ENCODE measurements at regions not wholly inside any gene's neighbourhood (a gene's known extent, or its start where the extent isn't known, plus 50 kb on each side); places are given as distances from the start of the nearest gene placed in this dataset.

- BruUV-seq (replicated peaks): no TSS peak
- Histone ChIP-seq H3K27me3 (replicated peaks in 1 of 2; ENCODE audit: control insufficient read depth in 2 of 2, insufficient read depth in 2 of 2, low read length in 1 of 2) (no peaks in the 10 kb centered on the region), H3K4me3 (no peak overlapping the region), H3K79me2 (ENCODE audit: control insufficient read depth, insufficient read depth, low read length) (no peaks in the 10 kb centered on the region), H3K36me3 (ENCODE audit: control insufficient read depth in 2 of 2, insufficient read depth in 2 of 2, low read length in 1 of 2) (no peaks in the 10 kb centered on the region), H3K9ac (ENCODE audit: control insufficient read depth, insufficient read depth, low read length) (no peak overlapping the region), H3K4me1 (ENCODE audit: control insufficient read depth, insufficient read depth, low read length) (no peaks in the 10 kb centered on the region), H2AFZ (ENCODE audit: control insufficient read depth, low read depth, low read length) (no peak overlapping the region), H4K20me1 (ENCODE audit: control insufficient read depth, insufficient read depth) (no peaks in the 10 kb centered on the region), H3K9me3 (replicated peaks; ENCODE audit: control insufficient read depth, insufficient read depth, low read length) (no peaks in the 10 kb centered on the region), H3K4me2 (ENCODE audit: control insufficient read depth, insufficient read depth) (no peak overlapping the region), H3K27ac (ENCODE audit: control insufficient read depth, insufficient read depth) (no peak overlapping the region)
- ChIA-PET CTCF (no interaction called here), SMC1A (ENCODE audit: uncharacterized antibody, unreplicated experiment) (interaction anchor here (0.6 kb wide), 1 partner anchor 101 kb away, joined by 3 read pairs; no protein-coding TSS in a partner anchor), POLR2A (no interaction called here), RAD21 (ENCODE audit: unreplicated experiment) (no interaction called here)
- ATAC-seq (no peak), DNase-seq (ENCODE audit: low read depth, low spot score) (no peak), FAIRE-seq (no peak)
- intact Hi-C loops (cut with micrococcal nuclease; ENCODE audit: unreplicated experiment): no loop called here
- WGBS (ENCODE audit: insufficient coverage, insufficient replicate concordance, low lambda C conversion rate, missing lambda C conversion rate): 0% methylated on average over 1 of the region's 1 CpG
- TF ChIP-seq CREB1 (IDR thresholded peaks at IDR 0.05; ENCODE audit: low read depth) (no peak), SIX5 (IDR thresholded peaks at IDR 0.05; ENCODE audit: low read depth, low read length, severe bottlenecking) (no peak), SMAD5 (IDR thresholded peaks at IDR 0.05; ENCODE audit: low read depth) (no peak), NRF1 (conservative IDR thresholded peaks at IDR 0.05; ENCODE audit: low read depth, low read length) (no peak), MYB (IDR thresholded peaks at IDR 0.05; ENCODE audit: borderline replicate concordance, low read depth, low read length) (no peak), ZBTB4 (CRISPR knock-in tag; IDR thresholded peaks at IDR 0.05) (no peak), FOS (IDR thresholded peaks at IDR 0.05; ENCODE audit: borderline replicate concordance, extremely low read depth, insufficient read length) (no peak), HDAC6 (IDR thresholded peaks at IDR 0.05; ENCODE audit: unreplicated experiment) (no peak), TARDBP (IDR thresholded peaks at IDR 0.05; ENCODE audit: borderline replicate concordance) (no peak)
- TF ChIP-seq, protein P1, sequence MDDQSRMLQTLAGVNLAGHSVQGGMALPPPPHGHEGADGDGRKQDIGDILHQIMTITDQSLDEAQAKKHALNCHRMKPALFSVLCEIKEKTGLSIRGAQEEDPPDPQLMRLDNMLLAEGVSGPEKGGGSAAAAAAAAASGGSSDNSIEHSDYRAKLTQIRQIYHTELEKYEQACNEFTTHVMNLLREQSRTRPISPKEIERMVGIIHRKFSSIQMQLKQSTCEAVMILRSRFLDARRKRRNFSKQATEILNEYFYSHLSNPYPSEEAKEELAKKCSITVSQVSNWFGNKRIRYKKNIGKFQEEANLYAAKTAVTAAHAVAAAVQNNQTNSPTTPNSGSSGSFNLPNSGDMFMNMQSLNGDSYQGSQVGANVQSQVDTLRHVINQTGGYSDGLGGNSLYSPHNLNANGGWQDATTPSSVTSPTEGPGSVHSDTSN (IDR thresholded peaks at IDR 0.05; ENCODE audit: insufficient replicate concordance, low read depth, low read length): no peak
- in situ Hi-C loops (cut with MboI): no loop called here
Observed at GRCh38 chr5:125698420-125698819, 724.8 kb upstream of the GRAMD2B start.

All from GM12878 (cell line).